ENCODE measurements at regions not wholly inside any gene's neighbourhood (a gene's known extent, or its start where the extent isn't known, plus 50 kb on each side); places are given as distances from the start of the nearest gene placed in this dataset.

DNA sequence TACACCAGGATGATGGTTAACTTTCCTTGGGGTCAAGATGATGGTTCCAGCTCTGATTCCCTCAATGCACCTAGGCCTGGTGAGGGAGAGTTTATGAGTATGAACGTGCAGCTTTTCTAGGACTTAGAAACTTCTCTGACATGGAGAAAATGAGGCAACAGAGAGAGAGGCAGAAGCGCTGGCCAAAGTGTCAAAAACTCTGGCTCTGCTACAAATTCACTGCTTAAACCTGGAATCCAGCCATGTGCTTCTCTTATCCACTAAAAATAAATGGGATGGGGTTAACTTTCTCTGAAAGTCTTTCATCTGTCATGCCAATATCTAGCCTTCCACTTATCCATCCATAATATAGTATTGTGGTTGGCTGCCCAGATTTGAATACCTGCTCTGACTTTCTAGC lies 568.7 kb downstream of the MED13L start:
- no peak for TF ChIP-seq MAX (IDR thresholded peaks at IDR 0.05)
- TF ChIP-seq RNF2 (IDR thresholded peaks at IDR 0.05; ENCODE audit: borderline replicate concordance, low read depth), result no peak
- no peak for TF ChIP-seq CTCF (IDR thresholded peaks at IDR 0.05)
- no peak for TF ChIP-seq EP300 (IDR thresholded peaks at IDR 0.05)
- TF ChIP-seq HMGXB4 (CRISPR knock-in tag; IDR thresholded peaks at IDR 0.05; ENCODE audit: borderline replicate concordance), result no peak
- no peak for TF ChIP-seq REST (IDR thresholded peaks at IDR 0.05)
- no peak for TF ChIP-seq ESRRA (IDR thresholded peaks at IDR 0.05; ENCODE audit: borderline replicate concordance, low read length)
- no peak for TF ChIP-seq MAZ (IDR thresholded peaks at IDR 0.05; ENCODE audit: borderline replicate concordance, low read depth, low read length)
- no peak for TF ChIP-seq POLR2A (IDR thresholded peaks at IDR 0.05; ENCODE audit: low read length)

All from A549 (cell line).